ENCODE measurements at regions not wholly inside any gene's neighbourhood (a gene's known extent, or its start where the extent isn't known, plus 50 kb on each side); places are given as distances from the start of the nearest gene placed in this dataset.

- TF ChIP-seq, protein P1, sequence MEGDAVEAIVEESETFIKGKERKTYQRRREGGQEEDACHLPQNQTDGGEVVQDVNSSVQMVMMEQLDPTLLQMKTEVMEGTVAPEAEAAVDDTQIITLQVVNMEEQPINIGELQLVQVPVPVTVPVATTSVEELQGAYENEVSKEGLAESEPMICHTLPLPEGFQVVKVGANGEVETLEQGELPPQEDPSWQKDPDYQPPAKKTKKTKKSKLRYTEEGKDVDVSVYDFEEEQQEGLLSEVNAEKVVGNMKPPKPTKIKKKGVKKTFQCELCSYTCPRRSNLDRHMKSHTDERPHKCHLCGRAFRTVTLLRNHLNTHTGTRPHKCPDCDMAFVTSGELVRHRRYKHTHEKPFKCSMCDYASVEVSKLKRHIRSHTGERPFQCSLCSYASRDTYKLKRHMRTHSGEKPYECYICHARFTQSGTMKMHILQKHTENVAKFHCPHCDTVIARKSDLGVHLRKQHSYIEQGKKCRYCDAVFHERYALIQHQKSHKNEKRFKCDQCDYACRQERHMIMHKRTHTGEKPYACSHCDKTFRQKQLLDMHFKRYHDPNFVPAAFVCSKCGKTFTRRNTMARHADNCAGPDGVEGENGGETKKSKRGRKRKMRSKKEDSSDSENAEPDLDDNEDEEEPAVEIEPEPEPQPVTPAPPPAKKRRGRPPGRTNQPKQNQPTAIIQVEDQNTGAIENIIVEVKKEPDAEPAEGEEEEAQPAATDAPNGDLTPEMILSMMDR (IDR thresholded peaks at IDR 0.05; ENCODE audit: insufficient read depth, missing control alignments): no peak
- FAIRE-seq: peak; percentile 77
Observed at GRCh38 chr5:68352166-68352565, 136.6 kb downstream of the PIK3R1 start.

GRCh38 chr5:68353605-68354004, 138.0 kb downstream of the PIK3R1 start:
- FAIRE-seq (peak; percentile 16), DNase-seq (ENCODE audit: insufficient read length, low spot score) (no peak)
- TF ChIP-seq, protein P1 (IDR thresholded peaks at IDR 0.05; ENCODE audit: insufficient read depth, missing control alignments): no peak

More at GRCh38 chr5:68352166-68352565, 136.6 kb downstream of the PIK3R1 start:
- DNase-seq (ENCODE audit: insufficient read length, low spot score): peak; percentile 18

- FAIRE-seq (no peak), DNase-seq (ENCODE audit: insufficient read length, low spot score) (no peak)
- TF ChIP-seq, protein P1 (IDR thresholded peaks at IDR 0.05; ENCODE audit: insufficient read depth, missing control alignments): no peak
Observed at GRCh38 chr5:68354315-68354714, 138.8 kb downstream of the PIK3R1 start.

DNA sequence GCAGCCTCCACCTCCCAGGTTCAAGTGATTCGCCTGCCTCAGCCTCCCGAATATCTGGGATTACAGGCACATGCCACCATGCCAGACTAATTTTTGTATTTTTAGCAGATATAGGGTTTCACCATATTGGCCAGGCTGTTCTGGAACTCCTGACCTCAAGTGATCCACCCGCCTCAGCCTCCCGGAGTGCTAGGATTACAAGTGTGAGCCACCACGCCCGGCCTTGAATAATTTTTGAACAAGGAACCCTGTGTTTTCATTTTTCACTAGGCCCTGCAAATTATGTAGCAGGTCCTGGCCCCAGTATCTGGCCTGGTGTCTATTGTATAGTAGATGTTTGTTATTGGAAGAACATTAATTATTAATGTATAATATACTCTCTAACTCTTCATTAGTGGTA, 140.7 kb downstream of the PIK3R1 start:
- TF ChIP-seq, protein P1 (IDR thresholded peaks at IDR 0.05; ENCODE audit: insufficient read depth, missing control alignments): no peak
- FAIRE-seq (no peak), DNase-seq (ENCODE audit: insufficient read length, low spot score) (no peak)

DNA sequence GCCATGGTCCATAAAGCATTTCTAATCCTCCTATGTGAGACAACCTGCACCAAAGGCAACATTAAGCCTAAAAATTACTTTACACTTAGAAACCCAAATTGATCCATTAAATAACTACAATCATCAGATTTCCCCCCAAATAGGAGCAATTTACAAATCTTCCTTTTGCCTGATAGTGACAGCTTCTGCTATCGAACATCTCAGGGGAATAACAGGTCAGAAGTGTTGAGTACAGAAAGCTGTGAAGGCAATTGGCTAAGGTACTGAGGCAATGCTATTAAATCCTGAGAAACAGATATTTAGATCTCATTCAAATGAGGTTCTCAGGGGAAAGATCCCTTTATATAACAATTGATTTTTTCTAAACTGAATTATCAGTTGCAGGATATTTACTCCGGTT, 141.1 kb downstream of the PIK3R1 start:
- TF ChIP-seq, protein P1 (IDR thresholded peaks at IDR 0.05; ENCODE audit: insufficient read depth, missing control alignments): no peak
- FAIRE-seq (no peak), DNase-seq (ENCODE audit: insufficient read length, low spot score) (no peak)

DNA sequence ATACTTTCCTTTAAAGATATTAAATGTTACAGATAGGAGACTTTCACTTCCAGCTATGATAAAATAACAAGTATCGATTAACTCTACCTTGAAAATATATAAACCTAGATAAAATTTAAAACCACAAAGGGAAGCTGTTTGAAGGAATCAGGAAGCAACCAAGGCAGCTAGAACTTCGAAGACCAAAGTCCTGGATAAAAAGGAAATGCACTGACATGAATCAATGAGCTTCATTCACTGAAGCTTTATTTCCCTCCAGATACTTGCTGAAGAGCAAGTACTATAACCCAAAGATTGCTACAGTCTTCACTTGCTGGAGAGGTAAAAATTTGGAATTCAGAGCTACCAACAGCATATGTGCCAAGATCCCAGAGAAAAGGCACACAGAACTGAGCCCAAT, 144.1 kb downstream of the PIK3R1 start:
- DNase-seq (ENCODE audit: insufficient read length, low spot score) (no peak), FAIRE-seq (no peak)
- TF ChIP-seq, protein P1 (IDR thresholded peaks at IDR 0.05; ENCODE audit: insufficient read depth, missing control alignments): no peak

DNA sequence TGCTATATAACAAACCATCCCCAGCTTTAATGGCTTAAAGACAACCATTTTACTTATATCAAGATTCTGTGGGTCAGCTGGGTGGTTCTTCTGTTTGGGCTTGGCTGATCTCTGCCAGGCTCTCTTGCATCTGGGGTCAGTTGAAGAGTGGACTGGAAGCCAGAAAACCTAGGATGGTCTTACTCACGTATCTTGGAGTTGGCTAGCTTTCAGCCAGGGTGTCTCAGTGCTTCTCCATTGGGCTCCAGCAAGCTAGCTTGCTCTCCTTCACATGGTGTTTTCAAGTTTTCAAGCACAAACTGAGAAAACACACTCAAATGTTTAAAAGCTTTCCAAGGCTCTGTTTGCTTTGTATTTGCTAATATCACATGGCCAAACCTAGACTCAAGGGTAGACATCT, 146.8 kb downstream of the PIK3R1 start:
- no peak for DNase-seq (ENCODE audit: insufficient read length, low spot score)
- TF ChIP-seq, protein P1 (IDR thresholded peaks at IDR 0.05; ENCODE audit: insufficient read depth, missing control alignments): no peak
- FAIRE-seq: no peak

Measured in D721Med (cell line).